ENCODE measurements at regions not wholly inside any gene's neighbourhood (a gene's known extent, or its start where the extent isn't known, plus 50 kb on each side); places are given as distances from the start of the nearest gene placed in this dataset.
"Not testable (repeated sequence)": the region's sequence is repeated elsewhere in the genome, so short reads cannot be mapped to it uniquely, and the experiment has no call there.

GRCh38 chr10:131557956-131558355 is 246.4 kb upstream of the TCERG1L start:
- not testable (repeated sequence) for H3K36me3 ChIP-seq (ENCODE audit: control insufficient read depth, low read depth, low read length); H3K9me3 ChIP-seq (ENCODE audit: control insufficient read depth, low read depth, low read length); H3K9ac ChIP-seq (ENCODE audit: low read length); H3K4me3 ChIP-seq (ENCODE audit: low read length); H3K27ac ChIP-seq (ENCODE audit: low read length); H3K4me1 ChIP-seq (ENCODE audit: control insufficient read depth, low read depth, low read length); H3K27me3 ChIP-seq (ENCODE audit: control insufficient read depth, insufficient read depth, low read length)

GRCh38 chr10:131559450-131559911 is 248.0 kb upstream of the TCERG1L start:
- Histone ChIP-seq H3K27ac (ENCODE audit: low read length) (no peak overlapping the region), H3K9ac (ENCODE audit: low read length) (no peak overlapping the region), H3K4me1 (ENCODE audit: control insufficient read depth, low read depth, low read length) (peaks cover 4% of the 10 kb centered on the region), H3K4me3 (ENCODE audit: low read length) (no peak overlapping the region), H3K9me3 (ENCODE audit: control insufficient read depth, low read depth, low read length) (no peaks in the 10 kb centered on the region), H3K36me3 (ENCODE audit: control insufficient read depth, low read depth, low read length) (no peaks in the 10 kb centered on the region), H3K27me3 (ENCODE audit: control insufficient read depth, insufficient read depth, low read length) (no peaks in the 10 kb centered on the region)

- Histone ChIP-seq H3K27ac (ENCODE audit: low read length) (no peak overlapping the region), H3K4me1 (ENCODE audit: control insufficient read depth, low read depth, low read length) (peaks cover 4% of the 10 kb centered on the region), H3K4me3 (ENCODE audit: low read length) (no peak overlapping the region), H3K9me3 (ENCODE audit: control insufficient read depth, low read depth, low read length) (no peaks in the 10 kb centered on the region), H3K9ac (ENCODE audit: low read length) (no peak overlapping the region), H3K36me3 (ENCODE audit: control insufficient read depth, low read depth, low read length) (no peaks in the 10 kb centered on the region), H3K27me3 (ENCODE audit: control insufficient read depth, insufficient read depth, low read length) (no peaks in the 10 kb centered on the region)
Observed at GRCh38 chr10:131560166-131560565, 248.6 kb upstream of the TCERG1L start.

- H3K36me3 ChIP-seq (ENCODE audit: control insufficient read depth, low read depth, low read length) = no peaks in the 10 kb centered on the region
- peaks cover 4% of the 10 kb centered on the region for H3K4me1 ChIP-seq (ENCODE audit: control insufficient read depth, low read depth, low read length)
- no peak overlapping the region for H3K9ac ChIP-seq (ENCODE audit: low read length)
- H3K27me3 ChIP-seq (ENCODE audit: control insufficient read depth, insufficient read depth, low read length) = no peaks in the 10 kb centered on the region
- no peaks in the 10 kb centered on the region for H3K9me3 ChIP-seq (ENCODE audit: control insufficient read depth, low read depth, low read length)
- H3K4me3 ChIP-seq (ENCODE audit: low read length) = no peak overlapping the region
- no peak overlapping the region for H3K27ac ChIP-seq (ENCODE audit: low read length)
Observed at GRCh38 chr10:131560706-131561355, 249.3 kb upstream of the TCERG1L start.

GRCh38 chr10:131561897-131562296 is 250.4 kb upstream of the TCERG1L start:
- Histone ChIP-seq H3K9me3 (ENCODE audit: control insufficient read depth, low read depth, low read length) (no peaks in the 10 kb centered on the region), H3K9ac (ENCODE audit: low read length) (no peak overlapping the region), H3K27me3 (ENCODE audit: control insufficient read depth, insufficient read depth, low read length) (no peaks in the 10 kb centered on the region), H3K27ac (ENCODE audit: low read length) (no peak overlapping the region), H3K4me3 (ENCODE audit: low read length) (no peak overlapping the region), H3K4me1 (ENCODE audit: control insufficient read depth, low read depth, low read length) (peaks cover 4% of the 10 kb centered on the region), H3K36me3 (ENCODE audit: control insufficient read depth, low read depth, low read length) (no peaks in the 10 kb centered on the region)

- H3K4me3 ChIP-seq (ENCODE audit: low read length) = no peak overlapping the region
- H3K4me1 ChIP-seq (ENCODE audit: control insufficient read depth, low read depth, low read length) = peaks cover 4% of the 10 kb centered on the region
- no peak overlapping the region for H3K27ac ChIP-seq (ENCODE audit: low read length)
- no peak overlapping the region for H3K9ac ChIP-seq (ENCODE audit: low read length)
- no peaks in the 10 kb centered on the region for H3K36me3 ChIP-seq (ENCODE audit: control insufficient read depth, low read depth, low read length)
- no peaks in the 10 kb centered on the region for H3K27me3 ChIP-seq (ENCODE audit: control insufficient read depth, insufficient read depth, low read length)
- H3K9me3 ChIP-seq (ENCODE audit: control insufficient read depth, low read depth, low read length) = no peaks in the 10 kb centered on the region
Observed at GRCh38 chr10:131563411-131563810, 251.9 kb upstream of the TCERG1L start.

- Histone ChIP-seq H3K36me3 (ENCODE audit: control insufficient read depth, low read depth, low read length) (no peaks in the 10 kb centered on the region), H3K27me3 (ENCODE audit: control insufficient read depth, insufficient read depth, low read length) (no peaks in the 10 kb centered on the region), H3K4me1 (ENCODE audit: control insufficient read depth, low read depth, low read length) (no peaks in the 10 kb centered on the region), H3K9ac (ENCODE audit: low read length) (no peak overlapping the region), H3K9me3 (ENCODE audit: control insufficient read depth, low read depth, low read length) (no peaks in the 10 kb centered on the region), H3K27ac (ENCODE audit: low read length) (no peak overlapping the region), H3K4me3 (ENCODE audit: low read length) (no peak overlapping the region)
Observed at GRCh38 chr10:131567279-131568162, 256.0 kb upstream of the TCERG1L start.

- no peaks in the 10 kb centered on the region for H3K27me3 ChIP-seq (ENCODE audit: control insufficient read depth, insufficient read depth, low read length)
- H3K9ac ChIP-seq (ENCODE audit: low read length) = no peak overlapping the region
- H3K4me3 ChIP-seq (ENCODE audit: low read length) = no peak overlapping the region
- no peak overlapping the region for H3K27ac ChIP-seq (ENCODE audit: low read length)
- H3K36me3 ChIP-seq (ENCODE audit: control insufficient read depth, low read depth, low read length) = no peaks in the 10 kb centered on the region
- no peaks in the 10 kb centered on the region for H3K9me3 ChIP-seq (ENCODE audit: control insufficient read depth, low read depth, low read length)
- H3K4me1 ChIP-seq (ENCODE audit: control insufficient read depth, low read depth, low read length) = no peaks in the 10 kb centered on the region
Observed at GRCh38 chr10:131568866-131569265, 257.3 kb upstream of the TCERG1L start.

- H3K36me3 ChIP-seq (ENCODE audit: control insufficient read depth, low read depth, low read length) = no peaks in the 10 kb centered on the region
- H3K9me3 ChIP-seq (ENCODE audit: control insufficient read depth, low read depth, low read length) = no peaks in the 10 kb centered on the region
- H3K27me3 ChIP-seq (ENCODE audit: control insufficient read depth, insufficient read depth, low read length) = no peaks in the 10 kb centered on the region
- no peaks in the 10 kb centered on the region for H3K4me1 ChIP-seq (ENCODE audit: control insufficient read depth, low read depth, low read length)
- no peak overlapping the region for H3K9ac ChIP-seq (ENCODE audit: low read length)
- no peak overlapping the region for H3K4me3 ChIP-seq (ENCODE audit: low read length)
- no peak overlapping the region for H3K27ac ChIP-seq (ENCODE audit: low read length)
Observed at GRCh38 chr10:131569851-131570715, 258.6 kb upstream of the TCERG1L start.

- no peaks in the 10 kb centered on the region for H3K27me3 ChIP-seq (ENCODE audit: control insufficient read depth, insufficient read depth, low read length)
- no peaks in the 10 kb centered on the region for H3K9me3 ChIP-seq (ENCODE audit: control insufficient read depth, low read depth, low read length)
- H3K9ac ChIP-seq (ENCODE audit: low read length) = no peak overlapping the region
- no peak overlapping the region for H3K27ac ChIP-seq (ENCODE audit: low read length)
- H3K4me1 ChIP-seq (ENCODE audit: control insufficient read depth, low read depth, low read length) = no peaks in the 10 kb centered on the region
- H3K4me3 ChIP-seq (ENCODE audit: low read length) = no peak overlapping the region
- no peaks in the 10 kb centered on the region for H3K36me3 ChIP-seq (ENCODE audit: control insufficient read depth, low read depth, low read length)
Observed at GRCh38 chr10:131570716-131571307, 259.3 kb upstream of the TCERG1L start.

GRCh38 chr10:131571346-131571745 is 259.8 kb upstream of the TCERG1L start:
- no peak overlapping the region for H3K27ac ChIP-seq (ENCODE audit: low read length)
- H3K36me3 ChIP-seq (ENCODE audit: control insufficient read depth, low read depth, low read length) = no peaks in the 10 kb centered on the region
- no peak overlapping the region for H3K9ac ChIP-seq (ENCODE audit: low read length)
- no peak overlapping the region for H3K4me3 ChIP-seq (ENCODE audit: low read length)
- H3K9me3 ChIP-seq (ENCODE audit: control insufficient read depth, low read depth, low read length) = no peaks in the 10 kb centered on the region
- H3K27me3 ChIP-seq (ENCODE audit: control insufficient read depth, insufficient read depth, low read length) = no peaks in the 10 kb centered on the region
- no peaks in the 10 kb centered on the region for H3K4me1 ChIP-seq (ENCODE audit: control insufficient read depth, low read depth, low read length)

All from iPS-18a (cell line).